IMR-90 (cell line): ENCODE measurements at regions not wholly inside any gene's neighbourhood (a gene's known extent, or its start where the extent isn't known, plus 50 kb on each side); places are given as distances from the start of the nearest gene placed in this dataset.

ENCODE experiments used
- ATAC-seq: fragments of 200-7000 bp; cut with Tn5 transposase; 2 replicates; pipeline ENCODE4 v1.9.1; 2020; ENCODE audit warnings: low read depth, mild to moderate bottlenecking, moderate library complexity
- BruUV-seq: library from RNA; stranded (reverse); fragments of 400-500 nt; replicated peaks from 2 replicates; lab custom pipeline; 2021; lab: Mats Ljungman, UMichigan
- CTCF ChIA-PET: fragments of 300-600 bp; formaldehyde crosslinking; extraction: SDS; loops from one replicate; lab custom pipeline; 2021; ENCODE audit warnings: antibody characterized with exemption; lab: Yijun Ruan, JAX
- POLR2A ChIA-PET: fragments of 300-600 bp; sonication (Branson Sonifier 250); formaldehyde crosslinking; loops from one replicate; lab custom pipeline; 2022; ENCODE audit warnings: antibody characterized with exemption; ENCODE audit not compliant: unreplicated experiment; lab: Charles Lee
- DNase-seq: peaks from one replicate; pipeline ENCODE4 v3.0.0; 2013
- H2AFZ ChIP-seq: replicated peaks from 2 replicates; pipeline ENCODE3; 2013; ENCODE audit warnings: low read length, mild to moderate bottlenecking; ENCODE audit not compliant: poor library complexity
- H2AK5ac ChIP-seq: 2 replicates; pipeline ENCODE4 v1.6.1; 2013; ENCODE audit warnings: low read depth, low read length, inconsistent platforms
- H2AK9ac ChIP-seq: replicated peaks from 2 replicates; pipeline ENCODE3; 2013; ENCODE audit warnings: mild to moderate bottlenecking, low read depth, low read length, moderate library complexity; ENCODE audit not compliant: poor library complexity
- H2BK120ac ChIP-seq: 2 replicates; pipeline ENCODE4 v1.6.1; 2013; ENCODE audit warnings: low read depth, low read length, inconsistent platforms
- H2BK15ac ChIP-seq: 3 replicates; pipeline ENCODE4 v1.6.1; 2013; ENCODE audit warnings: low read depth, low read length, inconsistent platforms
- H2BK20ac ChIP-seq: 2 replicates; pipeline ENCODE4 v1.6.1; 2013; ENCODE audit warnings: low read depth, mild to moderate bottlenecking, inconsistent platforms, low read length, moderate library complexity
- H2BK5ac ChIP-seq: 2 replicates; pipeline ENCODE4 v1.6.1; 2013; ENCODE audit warnings: mild to moderate bottlenecking, low read depth, low read length, inconsistent platforms; ENCODE audit not compliant: poor library complexity, severe bottlenecking
- H3K14ac ChIP-seq: replicated peaks from 2 replicates; pipeline ENCODE4 v1.6.1; 2013; ENCODE audit warnings: low read depth, low read length, inconsistent platforms
- H3K18ac ChIP-seq: 2 replicates; pipeline ENCODE4 v1.6.1; 2013; ENCODE audit warnings: low read depth, low read length, control low read depth
- H3K23ac ChIP-seq: 2 replicates; pipeline ENCODE4 v1.6.1; 2013; ENCODE audit warnings: low read depth, low read length, inconsistent platforms
- H3K27ac ChIP-seq: 2 replicates; pipeline ENCODE4 v1.5.1; 2013; ENCODE audit warnings: mild to moderate bottlenecking, control low read depth, low read length; ENCODE audit not compliant: insufficient read depth
- H3K27me3 ChIP-seq: 2 replicates; pipeline ENCODE4 v1.6.1; 2013; ENCODE audit warnings: low read length; ENCODE audit not compliant: control insufficient read depth, insufficient read depth
- H3K36me3 ChIP-seq: 2 replicates; pipeline ENCODE4 v1.6.1; 2013; ENCODE audit warnings: low read length, mixed read lengths; ENCODE audit not compliant: control insufficient read depth, insufficient read depth
- H3K4ac ChIP-seq: 2 replicates; pipeline ENCODE4 v1.6.1; 2013; ENCODE audit warnings: low read depth, low read length, inconsistent platforms
- H3K4me1 ChIP-seq: 2 replicates; pipeline ENCODE4 v1.6.1; 2013; ENCODE audit warnings: low read length, mixed read lengths; ENCODE audit not compliant: control insufficient read depth, insufficient read depth
- H3K4me2 ChIP-seq: 2 replicates; pipeline ENCODE4 v1.6.1; 2013; ENCODE audit warnings: low read depth, mild to moderate bottlenecking, control low read depth, low read length, moderate library complexity
- H3K4me3 ChIP-seq: 2 replicates; pipeline ENCODE4 v1.5.1; 2013; ENCODE audit warnings: low read depth, mild to moderate bottlenecking, control low read depth, low read length, moderate library complexity; ENCODE audit not compliant: insufficient read depth
- H3K56ac ChIP-seq: 2 replicates; pipeline ENCODE4 v1.6.1; 2013; ENCODE audit warnings: low read length, inconsistent platforms; ENCODE audit not compliant: insufficient read depth; ENCODE audit errors: extremely low read depth
- H3K79me1 ChIP-seq, 2 experiments: 2 replicates each; pipeline ENCODE4 v1.6.1; 2013; ENCODE audit warnings: low read length in 2 of 2, inconsistent platforms in 1 of 2, low read depth in 1 of 2
- H3K9ac ChIP-seq: 2 replicates; pipeline ENCODE4 v1.6.1; 2013; ENCODE audit warnings: low read depth, low read length, control low read depth
- H3K9me1 ChIP-seq: 2 replicates; pipeline ENCODE4 v1.6.1; 2013; ENCODE audit warnings: low read length, inconsistent platforms; ENCODE audit not compliant: insufficient read depth
- H3K9me3 ChIP-seq: 2 replicates; pipeline ENCODE4 v1.6.1; 2013; ENCODE audit warnings: low read length; ENCODE audit not compliant: control insufficient read depth, insufficient read depth
- H4K20me1 ChIP-seq: 2 replicates; pipeline ENCODE4 v1.6.1; 2013; ENCODE audit warnings: low read length, inconsistent platforms; ENCODE audit not compliant: insufficient read depth
- H4K5ac ChIP-seq: 2 replicates; pipeline ENCODE4 v1.6.1; 2013; ENCODE audit warnings: mild to moderate bottlenecking, low read depth, low read length, control low read depth
- H4K8ac ChIP-seq, 2 experiments: 2 replicates each; pipeline ENCODE4 v1.6.1; 2013; ENCODE audit warnings: low read depth in 2 of 2, low read length in 2 of 2, control low read depth in 1 of 2, inconsistent platforms in 1 of 2
- H4K91ac ChIP-seq: 2 replicates; pipeline ENCODE4 v1.6.1; 2013; ENCODE audit warnings: low read depth, low read length, inconsistent platforms; ENCODE audit not compliant: insufficient read depth
- FOS ChIP-seq: fragments of 150-350 bp; IDR thresholded peaks from 2 replicates; pipeline ENCODE4 v1.6.1; 2016; ENCODE audit warnings: low read depth, low read length
- RAD21 ChIP-seq: IDR thresholded peaks from 2 replicates; pipeline ENCODE4 v1.6.1; 2012; ENCODE audit warnings: low read length, improper control_type of control experiment
- WGBS, 2 experiments: methylation state at CpG; one replicate each; pipeline versions ENCODE4 v1.1.5 to v1.1.7; 2013; ENCODE audit warnings: missing lambda C conversion rate in 2 of 2; ENCODE audit not compliant: insufficient read length in 1 of 2; ENCODE audit errors: extremely low coverage in 2 of 2; 5-methylcytosine and 5-hydroxymethylcytosine counted together
- dilution Hi-C: fragments of 300-500 bp; cut with HindIII; formaldehyde crosslinking; loops from one replicate; pipeline ENCODE4 v1.14.3; 2018; ENCODE audit warnings: low sequenced_read_pairs; ENCODE audit not compliant: unreplicated experiment
- in situ Hi-C: fragments of 300-500 bp; cut with MboI; formaldehyde crosslinking; loops from 3 replicates; pipeline ENCODE4 v1.14.3; 2019; ENCODE audit warnings: low sequenced_read_pairs, inconsistent platforms, mixed read lengths
- intact Hi-C: fragments of 100-400 bp; cut with micrococcal nuclease; formaldehyde crosslinking; loops from 2 replicates; pipeline ENCODE4 v1.10.0; 2022
- TF ChIP-seq, protein P1 (sequence below): fragments of 150-350 bp; IDR thresholded peaks from 2 replicates; pipeline ENCODE4 v1.6.1; 2017; ENCODE audit warnings: mild to moderate bottlenecking, antibody characterized with exemption, low read length, low read depth

DNA sequence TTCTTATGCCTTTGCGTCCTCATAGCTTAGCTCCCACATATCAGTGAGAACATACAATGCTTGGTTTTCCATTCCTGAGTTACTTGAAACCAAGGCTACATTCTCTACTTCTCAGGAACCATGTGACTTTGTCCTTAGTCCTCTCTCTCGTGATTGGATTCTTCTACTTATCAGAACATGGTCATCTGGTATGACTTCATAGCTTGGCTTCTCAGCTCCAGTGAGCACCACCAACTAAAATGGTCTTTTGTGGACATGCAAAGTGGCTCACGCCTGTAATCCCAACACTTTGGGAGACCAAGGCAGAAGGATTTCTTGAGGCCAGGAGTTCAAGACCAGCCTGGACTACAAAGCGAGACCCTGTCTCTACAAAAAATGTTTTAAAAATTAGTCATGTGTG lies 81.2 kb upstream of the NIPBL start:
- no peak overlapping the region for H3K4me3 ChIP-seq
- DNase-seq (no peak), ATAC-seq (no peak)
- H3K9me3 ChIP-seq, result no peaks in the 10 kb centered on the region
- no peak overlapping the region for H2AFZ ChIP-seq
- intact Hi-C loops (no loop called here), dilution Hi-C loops (no loop called here), in situ Hi-C loops (no loop called here)
- H2AK5ac ChIP-seq, result no peak overlapping the region
- no peak overlapping the region for H2BK20ac ChIP-seq
- H3K18ac ChIP-seq, result no peak overlapping the region
- POLR2A ChIA-PET, result no interaction called here
- no peak overlapping the region for H2BK5ac ChIP-seq
- H3K23ac ChIP-seq, result no peak overlapping the region
- no peak overlapping the region for H3K27ac ChIP-seq
- WGBS, 2 experiments, result 100% methylated on average over 1 of the region's 4 CpGs; no CpG with 5 or more reads in 1 of the 2 experiments
- H2AK9ac ChIP-seq, result no peak overlapping the region
- CTCF ChIA-PET, result no interaction called here
- no peak overlapping the region for H3K4me2 ChIP-seq
- no peak overlapping the region for H4K5ac ChIP-seq
- H3K56ac ChIP-seq, result no peak overlapping the region
- H4K8ac ChIP-seq, result no peak overlapping the region
- no peak overlapping the region for H2BK120ac ChIP-seq
- H3K9me1 ChIP-seq, result no peaks in the 10 kb centered on the region
- no TSS peak for BruUV-seq
- H4K91ac ChIP-seq, result no peak overlapping the region
- H3K9ac ChIP-seq, result no peak overlapping the region
- no peak overlapping the region for H3K4ac ChIP-seq
- no peaks in the 10 kb centered on the region for H3K36me3 ChIP-seq
- no peaks in the 10 kb centered on the region for H4K20me1 ChIP-seq
- no peaks in the 10 kb centered on the region for H3K4me1 ChIP-seq
- H3K79me1 ChIP-seq, result no peaks in the 10 kb centered on the region
- H2BK15ac ChIP-seq, result no peak overlapping the region
- peaks cover 3% of the 10 kb centered on the region; the same call in 1 of the 2 replicates for H3K27me3 ChIP-seq
- no peak for TF ChIP-seq FOS
- TF ChIP-seq, protein P1, sequence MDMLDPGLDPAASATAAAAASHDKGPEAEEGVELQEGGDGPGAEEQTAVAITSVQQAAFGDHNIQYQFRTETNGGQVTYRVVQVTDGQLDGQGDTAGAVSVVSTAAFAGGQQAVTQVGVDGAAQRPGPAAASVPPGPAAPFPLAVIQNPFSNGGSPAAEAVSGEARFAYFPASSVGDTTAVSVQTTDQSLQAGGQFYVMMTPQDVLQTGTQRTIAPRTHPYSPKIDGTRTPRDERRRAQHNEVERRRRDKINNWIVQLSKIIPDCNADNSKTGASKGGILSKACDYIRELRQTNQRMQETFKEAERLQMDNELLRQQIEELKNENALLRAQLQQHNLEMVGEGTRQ, result no peak
- TF ChIP-seq RAD21, result no peak
- no peak overlapping the region for H3K14ac ChIP-seq
